H9 (cell line): ENCODE measurements at regions not wholly inside any gene's neighbourhood (a gene's known extent, or its start where the extent isn't known, plus 50 kb on each side); places are given as distances from the start of the nearest gene placed in this dataset.

Experiments
- DNase-seq: peaks from one replicate; pipeline ENCODE4 v3.0.0-alpha.2; 2017
- H2AFZ ChIP-seq: one replicate; pipeline ENCODE4 v1.6.1; 2013; ENCODE audit warnings: mild to moderate bottlenecking, low read length, control low read depth, moderate library complexity
- H2AK5ac ChIP-seq: 2 replicates; pipeline ENCODE4 v1.6.1; 2013; ENCODE audit warnings: low read length, control low read depth, mixed read lengths; ENCODE audit not compliant: insufficient read length
- H2BK120ac ChIP-seq: one replicate; pipeline ENCODE4 v1.6.1; 2013; ENCODE audit warnings: low read depth, mild to moderate bottlenecking, low read length, control low read depth, inconsistent platforms; ENCODE audit not compliant: poor library complexity, severe bottlenecking
- H2BK12ac ChIP-seq: 2 replicates; pipeline ENCODE4 v1.6.1; 2013; ENCODE audit warnings: low read length, control low read depth, mixed read lengths, low read depth; ENCODE audit not compliant: insufficient read length
- H2BK15ac ChIP-seq: 2 replicates; pipeline ENCODE4 v1.6.1; 2013; ENCODE audit warnings: low read depth, low read length, control low read depth
- H2BK20ac ChIP-seq: one replicate; pipeline ENCODE4 v1.6.1; 2013; ENCODE audit warnings: low read depth, mild to moderate bottlenecking, low read length, control low read depth, inconsistent platforms; ENCODE audit not compliant: poor library complexity, severe bottlenecking
- H2BK5ac ChIP-seq: 2 replicates; pipeline ENCODE4 v1.6.1; 2013; ENCODE audit warnings: low read length, control low read depth, mixed read lengths; ENCODE audit not compliant: insufficient read length
- H3K14ac ChIP-seq: 2 replicates; pipeline ENCODE4 v1.6.1; 2013; ENCODE audit warnings: low read length, control low read depth; ENCODE audit not compliant: insufficient read depth
- H3K18ac ChIP-seq: 2 replicates; pipeline ENCODE4 v1.6.1; 2013; ENCODE audit warnings: low read depth, mild to moderate bottlenecking, mixed read lengths, low read length, control low read depth; ENCODE audit not compliant: insufficient read length
- H3K23ac ChIP-seq: 2 replicates; pipeline ENCODE4 v1.6.1; 2013; ENCODE audit warnings: low read length, control low read depth, mixed read lengths, low read depth; ENCODE audit not compliant: insufficient read length
- H3K23me2 ChIP-seq: 2 replicates; pipeline ENCODE4 v1.6.1; 2013; ENCODE audit warnings: low read depth, mild to moderate bottlenecking, mixed read lengths, low read length, control low read depth; ENCODE audit not compliant: insufficient read length, poor library complexity, severe bottlenecking
- H3K27ac ChIP-seq: 2 replicates; pipeline ENCODE4 v1.5.1; 2013; ENCODE audit warnings: low read length, control low read depth, mixed read lengths, low read depth; ENCODE audit not compliant: insufficient read length
- H3K27me3 ChIP-seq: 2 replicates; pipeline ENCODE4 v1.6.1; 2013; ENCODE audit warnings: low read length, control low read depth, inconsistent platforms; ENCODE audit not compliant: insufficient read depth
- H3K4ac ChIP-seq: 2 replicates; pipeline ENCODE4 v1.6.1; 2013; ENCODE audit warnings: low read depth, mild to moderate bottlenecking, control low read depth, inconsistent platforms, low read length, moderate library complexity
- H3K4me1 ChIP-seq: 2 replicates; pipeline ENCODE4 v1.6.1; 2013; ENCODE audit warnings: low read length, control low read depth, inconsistent platforms; ENCODE audit not compliant: insufficient read depth
- H3K4me2 ChIP-seq: 2 replicates; pipeline ENCODE4 v1.6.1; 2013; ENCODE audit warnings: low read length, control low read depth, mixed read lengths; ENCODE audit not compliant: insufficient read length, insufficient read depth
- H3K56ac ChIP-seq: 2 replicates; pipeline ENCODE4 v1.6.1; 2013; ENCODE audit warnings: low read depth, mild to moderate bottlenecking, mixed read lengths, low read length, control low read depth; ENCODE audit not compliant: insufficient read length
- H3K79me1 ChIP-seq: 2 replicates; pipeline ENCODE4 v1.6.1; 2013; ENCODE audit warnings: low read depth, mild to moderate bottlenecking, moderate library complexity, low read length, control low read depth, inconsistent platforms; ENCODE audit not compliant: insufficient read depth, poor library complexity, severe bottlenecking
- H3K79me2 ChIP-seq: 2 replicates; pipeline ENCODE4 v1.6.1; 2013; ENCODE audit warnings: low read length, control low read depth, inconsistent platforms; ENCODE audit not compliant: insufficient read depth
- H3K9ac ChIP-seq: 2 replicates; pipeline ENCODE4 v1.6.1; 2013; ENCODE audit warnings: low read length, control low read depth, mixed read lengths; ENCODE audit not compliant: insufficient read length; ENCODE audit errors: extremely low read depth
- H3K9me3 ChIP-seq: one replicate; pipeline ENCODE4 v1.6.1; 2013; ENCODE audit warnings: low read depth, low read length, inconsistent platforms; ENCODE audit not compliant: control insufficient read depth
- H3T11ph ChIP-seq: one replicate; pipeline ENCODE4 v1.6.1; 2013; ENCODE audit warnings: mild to moderate bottlenecking, low read length, control low read depth, inconsistent platforms
- H4K20me1 ChIP-seq: one replicate; pipeline ENCODE4 v1.6.1; 2013; ENCODE audit not compliant: control insufficient read depth, insufficient read length, insufficient read depth
- H4K5ac ChIP-seq: 2 replicates; pipeline ENCODE4 v1.6.1; 2013; ENCODE audit warnings: low read depth, mild to moderate bottlenecking, mixed read lengths, low read length, control low read depth; ENCODE audit not compliant: insufficient read length
- H4K8ac ChIP-seq: replicated peaks from 2 replicates; pipeline ENCODE4 v1.6.1; 2013; ENCODE audit warnings: low read length, control low read depth, mixed read lengths, low read depth; ENCODE audit not compliant: insufficient read length
- H4K91ac ChIP-seq: 2 replicates; pipeline ENCODE4 v1.6.1; 2013; ENCODE audit warnings: low read depth, mild to moderate bottlenecking, moderate library complexity, mixed read lengths, low read length, control low read depth; ENCODE audit not compliant: insufficient read length
- H3K27ac Mint-ChIP-seq, 3 experiments: 2 replicates in 2 of 3; 3 replicates in 1 of 3; pipeline ENCODE4 v1.8.0; 2020 to 2021; ENCODE audit warnings: mixed read lengths in 3 of 3, mild to moderate bottlenecking in 1 of 3, moderate library complexity in 1 of 3
- H3K27me3 Mint-ChIP-seq: 2 replicates; pipeline ENCODE4 v1.8.0; 2021; ENCODE audit warnings: low read depth, mild to moderate bottlenecking, moderate library complexity, mixed read lengths
- H3K36me3 Mint-ChIP-seq, 3 experiments: 2 replicates in 2 of 3; 3 replicates in 1 of 3; pipeline ENCODE4 v1.8.0; 2020 to 2021; ENCODE audit warnings: low read depth in 3 of 3, mixed read lengths in 3 of 3; ENCODE audit not compliant: insufficient read depth in 1 of 3
- H3K4me1 Mint-ChIP-seq, 2 experiments: 2 replicates each; pipeline ENCODE4 v1.8.0; 2020; ENCODE audit warnings: mixed read lengths in 2 of 2
- H3K4me3 Mint-ChIP-seq, 2 experiments: 2 replicates in 1 of 2; 3 replicates in 1 of 2; pipeline ENCODE4 v1.8.0; 2020 to 2021; ENCODE audit warnings: mild to moderate bottlenecking in 2 of 2, mixed read lengths in 2 of 2, moderate library complexity in 1 of 2
- H3K9me3 Mint-ChIP-seq, 2 experiments: 2 replicates in 1 of 2; 3 replicates in 1 of 2; pipeline ENCODE4 v1.8.0; 2020; ENCODE audit warnings: mild to moderate bottlenecking in 2 of 2, mixed read lengths in 2 of 2, moderate library complexity in 1 of 2
- WGBS: extraction: QIAGEN DNeasy Blood & Tissue Kit; methylation state at CpG from one replicate; pipeline ENCODE4 v1.1.7; 2013; ENCODE audit warnings: missing lambda C conversion rate, low lambda C conversion rate, mixed read lengths; ENCODE audit not compliant: insufficient read length; ENCODE audit errors: extremely low coverage; 5-methylcytosine and 5-hydroxymethylcytosine counted together
- TF ChIP-seq, protein P1 (sequence below): fragments of 200-600 bp; sonication (generic); conservative IDR thresholded peaks from 3 replicates; pipeline ENCODE4 v1.8.0; 2021; ENCODE audit warnings: antibody characterized with exemption, mild to moderate bottlenecking

DNA sequence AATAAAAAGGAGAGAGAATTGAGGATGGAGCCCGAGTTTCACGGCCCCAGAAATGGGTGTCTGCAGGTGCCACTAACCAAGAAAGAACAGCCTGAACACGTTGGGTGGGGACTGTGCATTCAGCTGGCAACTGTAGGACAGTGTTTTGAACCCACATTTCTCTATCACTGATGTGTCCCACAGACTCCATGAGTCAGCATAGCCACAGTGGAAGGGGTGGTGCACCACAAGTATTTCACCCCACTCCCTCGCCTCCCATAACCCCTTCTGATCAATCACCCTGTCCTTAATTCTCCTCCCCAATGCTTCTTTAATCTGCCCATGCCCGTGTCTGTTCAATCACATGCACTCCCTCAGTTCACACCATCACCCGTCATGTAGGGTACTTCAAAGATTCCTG is 291.5 kb downstream of the ZNF516 start:
- TF ChIP-seq, protein P1, sequence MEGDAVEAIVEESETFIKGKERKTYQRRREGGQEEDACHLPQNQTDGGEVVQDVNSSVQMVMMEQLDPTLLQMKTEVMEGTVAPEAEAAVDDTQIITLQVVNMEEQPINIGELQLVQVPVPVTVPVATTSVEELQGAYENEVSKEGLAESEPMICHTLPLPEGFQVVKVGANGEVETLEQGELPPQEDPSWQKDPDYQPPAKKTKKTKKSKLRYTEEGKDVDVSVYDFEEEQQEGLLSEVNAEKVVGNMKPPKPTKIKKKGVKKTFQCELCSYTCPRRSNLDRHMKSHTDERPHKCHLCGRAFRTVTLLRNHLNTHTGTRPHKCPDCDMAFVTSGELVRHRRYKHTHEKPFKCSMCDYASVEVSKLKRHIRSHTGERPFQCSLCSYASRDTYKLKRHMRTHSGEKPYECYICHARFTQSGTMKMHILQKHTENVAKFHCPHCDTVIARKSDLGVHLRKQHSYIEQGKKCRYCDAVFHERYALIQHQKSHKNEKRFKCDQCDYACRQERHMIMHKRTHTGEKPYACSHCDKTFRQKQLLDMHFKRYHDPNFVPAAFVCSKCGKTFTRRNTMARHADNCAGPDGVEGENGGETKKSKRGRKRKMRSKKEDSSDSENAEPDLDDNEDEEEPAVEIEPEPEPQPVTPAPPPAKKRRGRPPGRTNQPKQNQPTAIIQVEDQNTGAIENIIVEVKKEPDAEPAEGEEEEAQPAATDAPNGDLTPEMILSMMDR, result no peak
- Histone ChIP-seq H3K79me2 (no peaks in the 10 kb centered on the region), H3K18ac (no peak overlapping the region), H3K4me2 (no peak overlapping the region), H3K56ac (no peak overlapping the region), H2AFZ (no peak overlapping the region), H3K9me3 (no peaks in the 10 kb centered on the region), H4K5ac (no peak overlapping the region), H4K20me1 (no peaks in the 10 kb centered on the region), H2BK20ac (no peak overlapping the region), H2AK5ac (no peak overlapping the region), H3K27me3 (no peaks in the 10 kb centered on the region), H3K14ac (no peak overlapping the region), H2BK15ac (no peak overlapping the region), H3K23me2 (no peaks in the 10 kb centered on the region), H3K23ac (no peak overlapping the region), H3K4me1 (no peaks in the 10 kb centered on the region), H4K91ac (no peak overlapping the region), H3K79me1 (no peaks in the 10 kb centered on the region), H3K9ac (no peak overlapping the region), H3K27ac (no peak overlapping the region), H2BK12ac (no peak overlapping the region), H3K4ac (no peak overlapping the region), H2BK120ac (no peak overlapping the region), H3T11ph (no peak overlapping the region), H2BK5ac (no peak overlapping the region), H4K8ac (no peak overlapping the region)
- Mint-ChIP-seq H3K27ac (no peak overlapping the region), H3K4me1 (no peaks in the 10 kb centered on the region), H3K4me3 (no peak overlapping the region), H3K27me3 (peaks cover 3% of the 10 kb centered on the region; the same call in 1 of the 2 replicates), H3K9me3 (peaks cover 14 to 25% of the 10 kb centered on the region in 2 experiments; a peak in 4 of 5 replicates), H3K36me3 (peaks cover 5 to 12% (median 7%) of the 10 kb centered on the region in 3 experiments; a peak in 3 of 7 replicates)
- no peak for DNase-seq
- no CpG with 5 or more reads among the region's 6 CpGs for WGBS
